NB4 (cell line): ENCODE measurements at regions not wholly inside any gene's neighbourhood (a gene's known extent, or its start where the extent isn't known, plus 50 kb on each side); places are given as distances from the start of the nearest gene placed in this dataset.

ENCODE experiments used
- MAX ChIP-seq: IDR thresholded peaks from 2 replicates; pipeline ENCODE4 v1.6.1; 2011; ENCODE audit warnings: low read depth, low read length
- POLR2A ChIP-seq: IDR thresholded peaks from 2 replicates; pipeline ENCODE4 v1.6.1; 2011; ENCODE audit warnings: mild to moderate bottlenecking; ENCODE audit not compliant: insufficient read length; ENCODE audit errors: extremely low read depth
- TF ChIP-seq, protein P1 (sequence below): IDR thresholded peaks from one replicate; pipeline ENCODE4 v1.5.1; 2012; ENCODE audit warnings: low read depth, low read length

- no peak for TF ChIP-seq MAX
- TF ChIP-seq POLR2A: no peak
- TF ChIP-seq, protein P1, sequence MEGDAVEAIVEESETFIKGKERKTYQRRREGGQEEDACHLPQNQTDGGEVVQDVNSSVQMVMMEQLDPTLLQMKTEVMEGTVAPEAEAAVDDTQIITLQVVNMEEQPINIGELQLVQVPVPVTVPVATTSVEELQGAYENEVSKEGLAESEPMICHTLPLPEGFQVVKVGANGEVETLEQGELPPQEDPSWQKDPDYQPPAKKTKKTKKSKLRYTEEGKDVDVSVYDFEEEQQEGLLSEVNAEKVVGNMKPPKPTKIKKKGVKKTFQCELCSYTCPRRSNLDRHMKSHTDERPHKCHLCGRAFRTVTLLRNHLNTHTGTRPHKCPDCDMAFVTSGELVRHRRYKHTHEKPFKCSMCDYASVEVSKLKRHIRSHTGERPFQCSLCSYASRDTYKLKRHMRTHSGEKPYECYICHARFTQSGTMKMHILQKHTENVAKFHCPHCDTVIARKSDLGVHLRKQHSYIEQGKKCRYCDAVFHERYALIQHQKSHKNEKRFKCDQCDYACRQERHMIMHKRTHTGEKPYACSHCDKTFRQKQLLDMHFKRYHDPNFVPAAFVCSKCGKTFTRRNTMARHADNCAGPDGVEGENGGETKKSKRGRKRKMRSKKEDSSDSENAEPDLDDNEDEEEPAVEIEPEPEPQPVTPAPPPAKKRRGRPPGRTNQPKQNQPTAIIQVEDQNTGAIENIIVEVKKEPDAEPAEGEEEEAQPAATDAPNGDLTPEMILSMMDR: no peak
These were observed 89.4 kb downstream of the ATP23 start for GRCh38 chr12:58030566-58031279.
